PC-9 (cell line): ENCODE measurements at regions not wholly inside any gene's neighbourhood (a gene's known extent, or its start where the extent isn't known, plus 50 kb on each side); places are given as distances from the start of the nearest gene placed in this dataset.

Experiments used
- CTCF ChIP-seq: fragments of 200-600 bp; sonication (generic); conservative IDR thresholded peaks from 2 replicates; pipeline ENCODE4 v1.6.1; 2017; ENCODE audit warnings: mixed run types, antibody characterized with exemption, mild to moderate bottlenecking, moderate library complexity
- EZH2 ChIP-seq: fragments of 200-600 bp; sonication (generic); IDR thresholded peaks from 2 replicates; pipeline ENCODE4 v1.8.0; 2017; ENCODE audit warnings: antibody characterized with exemption, low read depth

- TF ChIP-seq EZH2 (no peak), CTCF (no peak)
These were observed 59.0 kb downstream of the PLXNA1 start for GRCh38 chr3:127041933-127042332.
